Esophagus squamous epithelium (tissue), 4 donors: ENCODE measurements at regions not wholly inside any gene's neighbourhood (a gene's known extent, or its start where the extent isn't known, plus 50 kb on each side); places are given as distances from the start of the nearest gene placed in this dataset.

Source experiments
- CTCF ChIP-seq, 6 experiments: fragments of 450-650 bp in 4 of 6; fragments of 200-600 bp in 2 of 6; sonication (generic) in 2 of 6; IDR thresholded peaks; one replicate each; pipeline ENCODE4 v1.5.1; 2016 to 2019; ENCODE audit warnings: antibody characterized with exemption in 6 of 6, mild to moderate bottlenecking in 4 of 6, moderate library complexity in 4 of 6
- POLR2A ChIP-seq, 4 donors: fragments of 450-650 bp; IDR thresholded peaks; one replicate each; pipeline ENCODE4 v1.6.1; 2017; ENCODE audit warnings: antibody characterized with exemption in 4 of 4, mild to moderate bottlenecking in 4 of 4, moderate library complexity in 3 of 4

- peak in 5 of 6 experiments; percentile 32 to 81 (median 39) for TF ChIP-seq CTCF (IDR thresholded peaks at IDR 0.05)
- TF ChIP-seq POLR2A (IDR thresholded peaks at IDR 0.05) = no peak
Observed at GRCh38 chr11:109697140-109697843, 275.3 kb downstream of the C11orf87 start.
